ENCODE measurements at regions not wholly inside any gene's neighbourhood (a gene's known extent, or its start where the extent isn't known, plus 50 kb on each side); places are given as distances from the start of the nearest gene placed in this dataset.

DNA sequence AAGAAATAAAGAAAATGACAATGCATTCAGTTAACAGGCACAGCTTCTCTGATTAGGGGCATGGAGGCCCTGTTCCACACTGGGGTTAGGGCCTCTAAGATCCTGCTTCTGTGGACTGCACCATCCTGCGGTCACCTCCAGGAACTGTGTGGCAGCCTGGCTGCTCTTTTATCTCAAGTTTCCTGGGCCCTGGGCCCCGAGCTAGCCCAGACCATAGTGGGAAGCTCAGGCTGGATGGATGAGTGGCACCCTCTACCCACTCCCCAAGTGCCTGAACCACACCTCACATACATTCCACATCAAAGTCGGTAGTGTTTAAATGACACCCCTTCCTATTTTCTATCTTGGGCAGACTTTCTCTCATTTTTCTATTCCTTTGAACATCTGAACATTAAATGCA is 461.5 kb upstream of the MKI67 start:
- TF ChIP-seq, protein P1, sequence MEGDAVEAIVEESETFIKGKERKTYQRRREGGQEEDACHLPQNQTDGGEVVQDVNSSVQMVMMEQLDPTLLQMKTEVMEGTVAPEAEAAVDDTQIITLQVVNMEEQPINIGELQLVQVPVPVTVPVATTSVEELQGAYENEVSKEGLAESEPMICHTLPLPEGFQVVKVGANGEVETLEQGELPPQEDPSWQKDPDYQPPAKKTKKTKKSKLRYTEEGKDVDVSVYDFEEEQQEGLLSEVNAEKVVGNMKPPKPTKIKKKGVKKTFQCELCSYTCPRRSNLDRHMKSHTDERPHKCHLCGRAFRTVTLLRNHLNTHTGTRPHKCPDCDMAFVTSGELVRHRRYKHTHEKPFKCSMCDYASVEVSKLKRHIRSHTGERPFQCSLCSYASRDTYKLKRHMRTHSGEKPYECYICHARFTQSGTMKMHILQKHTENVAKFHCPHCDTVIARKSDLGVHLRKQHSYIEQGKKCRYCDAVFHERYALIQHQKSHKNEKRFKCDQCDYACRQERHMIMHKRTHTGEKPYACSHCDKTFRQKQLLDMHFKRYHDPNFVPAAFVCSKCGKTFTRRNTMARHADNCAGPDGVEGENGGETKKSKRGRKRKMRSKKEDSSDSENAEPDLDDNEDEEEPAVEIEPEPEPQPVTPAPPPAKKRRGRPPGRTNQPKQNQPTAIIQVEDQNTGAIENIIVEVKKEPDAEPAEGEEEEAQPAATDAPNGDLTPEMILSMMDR (IDR thresholded peaks at IDR 0.05; ENCODE audit: borderline replicate concordance, insufficient read depth, low read depth, low read length): no peak
- no peak overlapping the region for H3K4me3 ChIP-seq (ENCODE audit: low read depth, low read length)

DNA sequence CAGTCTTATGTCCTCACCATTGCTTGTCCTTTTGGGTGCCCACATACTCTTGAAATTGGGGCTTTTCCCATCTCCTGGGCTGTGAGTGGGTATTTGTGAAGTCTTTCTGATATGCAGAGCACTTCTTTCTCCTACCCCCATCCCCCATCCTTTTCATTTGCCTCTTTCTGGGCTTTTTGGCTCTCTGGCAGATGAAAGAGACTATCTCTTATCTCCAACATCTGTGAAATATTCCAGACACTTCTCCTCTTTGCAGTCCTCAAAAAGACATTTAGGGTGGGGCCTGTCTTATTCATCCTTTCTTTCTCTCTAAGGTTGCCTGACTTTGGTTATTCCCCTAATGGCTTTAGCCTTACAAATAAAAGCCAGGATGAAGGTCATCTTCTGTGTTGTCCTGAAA is 462.2 kb upstream of the MKI67 start:
- TF ChIP-seq, protein P1 (IDR thresholded peaks at IDR 0.05; ENCODE audit: borderline replicate concordance, insufficient read depth, low read depth, low read length): no peak
- H3K4me3 ChIP-seq (ENCODE audit: low read depth, low read length): no peak overlapping the region

GRCh38 chr10:128594688-128595087 is 468.5 kb upstream of the MKI67 start:
- TF ChIP-seq, protein P1 (IDR thresholded peaks at IDR 0.05; ENCODE audit: borderline replicate concordance, insufficient read depth, low read depth, low read length): no peak

DNA sequence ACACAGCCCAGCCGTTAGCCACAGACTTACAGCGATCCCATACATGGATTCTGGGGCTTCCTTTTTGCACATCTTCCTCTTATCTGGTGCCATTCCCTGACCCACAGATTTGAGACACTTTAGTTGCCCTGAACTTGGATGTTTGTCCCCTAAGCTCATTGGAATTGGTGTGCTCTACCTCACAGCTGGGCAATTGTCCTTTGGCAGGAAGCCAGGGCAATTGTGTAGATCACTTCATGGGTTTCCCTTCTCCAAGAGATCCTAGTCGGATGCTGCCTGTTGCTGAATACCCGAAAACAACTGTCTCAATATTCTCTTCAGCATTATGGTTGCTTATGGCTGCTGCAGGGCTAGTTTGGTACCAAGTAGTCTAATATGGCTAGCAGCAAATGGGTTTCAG is 470.7 kb upstream of the MKI67 start:
- TF ChIP-seq, protein P1 (IDR thresholded peaks at IDR 0.05; ENCODE audit: borderline replicate concordance, insufficient read depth, low read depth, low read length): no peak
- H3K4me3 ChIP-seq (ENCODE audit: low read depth, low read length): no peak overlapping the region

More at GRCh38 chr10:128594688-128595087, 468.5 kb upstream of the MKI67 start:
- H3K4me3 ChIP-seq (ENCODE audit: low read depth, low read length): no peak overlapping the region

- TF ChIP-seq, protein P1 (IDR thresholded peaks at IDR 0.05; ENCODE audit: borderline replicate concordance, insufficient read depth, low read depth, low read length): no peak
These were observed 472.8 kb upstream of the MKI67 start for GRCh38 chr10:128599030-128599429.

DNA sequence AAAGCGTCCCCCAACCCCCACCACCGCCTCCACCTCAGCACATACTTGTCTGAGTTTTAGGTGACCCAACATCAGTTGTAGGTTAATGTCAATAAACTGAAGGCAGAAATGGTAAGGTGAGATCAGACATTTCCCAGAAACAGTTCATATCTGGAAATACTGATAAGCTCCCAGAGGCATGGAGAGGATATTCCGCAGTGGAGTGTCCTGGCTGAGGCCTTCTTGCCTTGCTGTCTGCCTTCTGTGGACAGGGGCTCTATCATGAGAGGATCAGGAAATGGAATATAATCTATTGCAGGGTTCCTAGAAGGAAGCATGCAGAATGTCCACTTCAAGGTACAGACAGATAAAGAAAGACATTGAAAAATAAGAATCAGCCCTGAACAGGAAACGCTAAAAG is 473.3 kb upstream of the MKI67 start:
- TF ChIP-seq, protein P1 (IDR thresholded peaks at IDR 0.05; ENCODE audit: borderline replicate concordance, insufficient read depth, low read depth, low read length): no peak
- H3K4me3 ChIP-seq (ENCODE audit: low read depth, low read length): no peak overlapping the region

More at GRCh38 chr10:128599030-128599429, 472.8 kb upstream of the MKI67 start:
- no peak overlapping the region for H3K4me3 ChIP-seq (ENCODE audit: low read depth, low read length)

- no peak overlapping the region for H3K4me3 ChIP-seq (ENCODE audit: low read depth, low read length)
- TF ChIP-seq, protein P1 (IDR thresholded peaks at IDR 0.05; ENCODE audit: borderline replicate concordance, insufficient read depth, low read depth, low read length): no peak
These were observed 476.0 kb upstream of the MKI67 start for GRCh38 chr10:128602183-128602582.
